ENCODE measurements at regions not wholly inside any gene's neighbourhood (a gene's known extent, or its start where the extent isn't known, plus 50 kb on each side); places are given as distances from the start of the nearest gene placed in this dataset.

DNA sequence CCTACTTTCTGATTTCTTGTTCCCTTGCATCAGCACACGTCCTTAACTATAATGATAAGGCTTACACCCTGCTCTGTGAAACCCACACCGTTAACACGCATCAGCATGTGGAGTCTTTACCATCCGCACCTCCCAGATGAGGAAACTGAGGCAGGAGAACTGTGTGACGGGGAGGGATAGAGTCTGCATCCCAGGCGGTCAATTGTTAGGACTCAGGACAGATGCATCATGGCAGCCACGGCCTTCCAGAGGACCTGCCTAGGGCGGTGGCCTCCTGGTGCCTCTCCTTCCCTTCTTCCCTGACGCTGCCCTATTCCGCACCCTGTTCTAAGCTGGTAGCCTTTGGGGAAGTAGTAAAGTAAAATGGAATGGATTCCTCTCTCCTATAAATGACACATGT lies 326.0 kb downstream of the TEX29 start:
- ChIA-PET CTCF (no interaction called here), POLR2A (no interaction called here)
- Mint-ChIP-seq H3K4me1 (no peaks in the 10 kb centered on the region), H3K9me3 (no peaks in the 10 kb centered on the region), H3K36me3 (no peaks in the 10 kb centered on the region), H3K4me3 (no peak overlapping the region), H3K27ac (no peak overlapping the region), H3K27me3 (peaks cover 13% of the 10 kb centered on the region in 2 donors)
- no peaks in the 10 kb centered on the region for H3K9me3 ChIP-seq
- H3K27ac ChIP-seq (ENCODE audit: low read length), result no peak overlapping the region
- 87% methylated on average over 6 of the region's 10 CpGs for WGBS (ENCODE audit: insufficient coverage)
- no peak for DNase-seq
- no peak for ATAC-seq (replicated peaks in 1 of 4)
- no peaks in the 10 kb centered on the region for H3K4me1 ChIP-seq (ENCODE audit: control insufficient read depth in 1 of 2, extremely low read depth in 1 of 2, insufficient read depth in 2 of 2, low read length in 2 of 2)
- peaks cover 0 to 5% of the 10 kb centered on the region in 2 experiments for H3K27me3 ChIP-seq (replicated peaks in 1 of 2; ENCODE audit: control insufficient read depth in 2 of 2, extremely low read depth in 1 of 2, insufficient read depth in 2 of 2, low read length in 1 of 2)
- H3K36me3 ChIP-seq (ENCODE audit: control insufficient read depth in 2 of 2, extremely low read depth in 1 of 2, insufficient read depth in 1 of 2, low read length in 1 of 2), result no peaks in the 10 kb centered on the region
- no peak overlapping the region for H3K4me3 ChIP-seq (ENCODE audit: control insufficient read depth in 1 of 2, extremely low read depth in 1 of 2, low read length in 1 of 2)

DNA sequence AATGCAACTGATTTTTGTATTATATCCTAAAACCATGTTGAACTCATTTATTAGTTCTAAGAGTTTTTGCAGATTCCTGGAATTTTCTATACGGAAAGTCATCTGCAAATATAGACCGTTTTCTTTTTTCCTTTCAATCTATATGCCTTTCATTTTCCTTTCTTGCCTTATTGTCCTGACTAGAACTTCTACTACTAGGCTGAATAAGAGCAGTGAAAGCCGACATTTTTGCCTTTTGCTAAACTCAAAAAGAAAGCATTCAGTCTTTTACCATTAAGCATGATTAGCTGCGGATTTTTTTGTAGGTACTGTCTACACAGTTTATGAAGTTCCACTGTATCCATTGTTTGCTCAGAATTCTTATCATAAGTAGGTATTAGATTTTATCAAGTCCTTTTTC lies 328.4 kb downstream of the TEX29 start:
- no peak for ATAC-seq (replicated peaks in 1 of 4)
- H3K4me3 Mint-ChIP-seq, result no peak overlapping the region
- no peaks in the 10 kb centered on the region for H3K36me3 ChIP-seq (ENCODE audit: control insufficient read depth in 2 of 2, extremely low read depth in 1 of 2, insufficient read depth in 1 of 2, low read length in 1 of 2)
- no peaks in the 10 kb centered on the region for H3K36me3 Mint-ChIP-seq
- H3K27me3 ChIP-seq (replicated peaks in 1 of 2; ENCODE audit: control insufficient read depth in 2 of 2, extremely low read depth in 1 of 2, insufficient read depth in 2 of 2, low read length in 1 of 2), result peaks cover 0 to 11% of the 10 kb centered on the region in 2 experiments
- H3K4me1 Mint-ChIP-seq, result no peaks in the 10 kb centered on the region
- no peaks in the 10 kb centered on the region for H3K9me3 Mint-ChIP-seq
- no peak for DNase-seq
- no peak overlapping the region for H3K27ac ChIP-seq (ENCODE audit: low read length)
- WGBS (ENCODE audit: insufficient coverage), result no CpG with 5 or more reads among the region's 4 CpGs
- ChIA-PET CTCF (no interaction called here), POLR2A (no interaction called here)
- H3K27ac Mint-ChIP-seq, result no peak overlapping the region
- no peaks in the 10 kb centered on the region for H3K9me3 ChIP-seq
- no peaks in the 10 kb centered on the region for H3K4me1 ChIP-seq (ENCODE audit: control insufficient read depth in 1 of 2, extremely low read depth in 1 of 2, insufficient read depth in 2 of 2, low read length in 2 of 2)
- H3K27me3 Mint-ChIP-seq, result peaks cover 15 to 25% of the 10 kb centered on the region in 2 donors
- H3K4me3 ChIP-seq (ENCODE audit: control insufficient read depth in 1 of 2, extremely low read depth in 1 of 2, low read length in 1 of 2), result no peak overlapping the region

DNA sequence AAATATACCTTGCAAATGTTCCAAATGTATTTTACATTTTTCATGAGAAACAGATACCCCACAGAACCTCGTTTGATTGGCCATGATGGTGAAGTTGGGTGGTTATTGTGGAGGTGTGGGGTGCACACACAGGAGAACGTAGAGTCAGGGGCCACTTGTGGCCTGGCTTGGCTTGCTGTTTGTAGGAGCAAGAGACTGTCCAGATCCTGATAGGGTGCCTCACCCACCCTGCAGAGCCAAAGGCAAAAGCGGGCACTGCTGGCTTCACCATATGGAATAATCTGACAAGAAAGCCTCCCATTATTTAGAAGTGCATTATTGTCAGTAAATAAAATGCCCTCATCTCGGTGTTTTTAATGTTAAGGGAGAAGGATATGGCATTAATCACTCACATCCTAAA lies 330.2 kb downstream of the TEX29 start:
- WGBS (ENCODE audit: insufficient coverage), result no CpG with 5 or more reads among the region's 4 CpGs
- Histone ChIP-seq H3K9me3 (no peaks in the 10 kb centered on the region), H3K4me1 (ENCODE audit: control insufficient read depth in 1 of 2, extremely low read depth in 1 of 2, insufficient read depth in 2 of 2, low read length in 2 of 2) (no peaks in the 10 kb centered on the region), H3K4me3 (ENCODE audit: control insufficient read depth in 1 of 2, extremely low read depth in 1 of 2, low read length in 1 of 2) (no peak overlapping the region), H3K27ac (ENCODE audit: low read length) (no peak overlapping the region), H3K36me3 (ENCODE audit: control insufficient read depth in 2 of 2, extremely low read depth in 1 of 2, insufficient read depth in 1 of 2, low read length in 1 of 2) (no peaks in the 10 kb centered on the region), H3K27me3 (replicated peaks in 1 of 2; ENCODE audit: control insufficient read depth in 2 of 2, extremely low read depth in 1 of 2, insufficient read depth in 2 of 2, low read length in 1 of 2) (peaks cover 0 to 11% of the 10 kb centered on the region in 2 experiments)
- POLR2A ChIA-PET, result no interaction called here
- DNase-seq (no peak), ATAC-seq (replicated peaks in 1 of 4) (no peak)
- Mint-ChIP-seq H3K9me3 (no peaks in the 10 kb centered on the region), H3K27me3 (peaks cover 15 to 37% of the 10 kb centered on the region in 2 donors), H3K36me3 (no peaks in the 10 kb centered on the region), H3K27ac (no peak overlapping the region), H3K4me1 (no peaks in the 10 kb centered on the region), H3K4me3 (no peak overlapping the region)
- CTCF ChIA-PET, result no interaction called here

DNA sequence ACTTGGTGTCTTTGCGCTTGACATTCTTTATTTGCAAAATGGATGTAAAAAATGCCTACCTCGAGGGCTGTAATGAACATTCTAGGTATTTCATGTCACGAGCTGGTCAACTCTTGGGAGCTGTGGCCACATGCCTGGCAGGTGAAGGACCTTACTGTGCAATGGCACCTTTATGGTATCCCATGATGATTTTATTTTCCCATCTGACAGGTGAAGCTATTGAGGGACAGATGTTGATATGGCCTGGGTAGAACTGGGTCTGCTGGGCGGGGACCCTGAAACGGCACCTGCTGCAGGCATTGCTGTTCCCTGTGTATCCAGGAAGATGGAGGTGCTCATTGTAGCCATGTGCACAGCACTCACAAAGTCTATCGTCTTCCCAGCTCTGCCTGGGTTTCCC lies 332.2 kb downstream of the TEX29 start:
- Mint-ChIP-seq H3K27me3 (peaks cover 15 to 37% of the 10 kb centered on the region in 2 donors), H3K4me1 (no peaks in the 10 kb centered on the region), H3K36me3 (no peaks in the 10 kb centered on the region), H3K9me3 (no peaks in the 10 kb centered on the region), H3K4me3 (no peak overlapping the region), H3K27ac (no peak overlapping the region)
- ChIA-PET CTCF (no interaction called here), POLR2A (no interaction called here)
- DNase-seq, result no peak
- Histone ChIP-seq H3K27ac (ENCODE audit: low read length) (no peak overlapping the region), H3K4me3 (ENCODE audit: control insufficient read depth in 1 of 2, extremely low read depth in 1 of 2, low read length in 1 of 2) (no peak overlapping the region), H3K36me3 (ENCODE audit: control insufficient read depth in 2 of 2, extremely low read depth in 1 of 2, insufficient read depth in 1 of 2, low read length in 1 of 2) (no peaks in the 10 kb centered on the region), H3K9me3 (no peaks in the 10 kb centered on the region), H3K27me3 (replicated peaks in 1 of 2; ENCODE audit: control insufficient read depth in 2 of 2, extremely low read depth in 1 of 2, insufficient read depth in 2 of 2, low read length in 1 of 2) (peaks cover 0 to 6% of the 10 kb centered on the region in 2 experiments), H3K4me1 (ENCODE audit: control insufficient read depth in 1 of 2, extremely low read depth in 1 of 2, insufficient read depth in 2 of 2, low read length in 2 of 2) (no peaks in the 10 kb centered on the region)
- WGBS (ENCODE audit: insufficient coverage), result 85% methylated on average over 5 of the region's 6 CpGs
- no peak for ATAC-seq (replicated peaks in 1 of 4)

DNA sequence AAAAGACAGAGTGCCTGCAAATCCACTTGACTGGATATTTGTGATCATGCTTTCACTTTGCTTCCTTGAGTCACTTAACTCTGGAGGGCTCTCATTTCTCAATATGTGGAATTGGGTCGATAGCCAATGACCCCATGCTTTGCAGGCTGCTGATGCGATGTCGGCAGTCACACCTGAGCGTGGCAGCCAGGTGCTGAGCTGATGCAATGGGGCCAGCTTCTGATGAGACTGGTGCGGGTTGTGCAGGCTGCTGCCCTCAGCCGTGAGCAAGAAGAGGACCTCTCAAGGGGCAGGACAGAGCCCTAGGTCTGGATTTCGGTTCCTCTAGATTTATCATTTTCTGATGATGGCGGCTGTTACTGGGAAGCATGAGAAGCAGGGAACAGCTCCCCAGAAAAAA lies 334.1 kb downstream of the TEX29 start:
- no peak for ATAC-seq (replicated peaks in 1 of 4)
- no peak for DNase-seq
- no peaks in the 10 kb centered on the region for H3K4me1 Mint-ChIP-seq
- H3K27me3 ChIP-seq (replicated peaks in 1 of 2; ENCODE audit: control insufficient read depth in 2 of 2, extremely low read depth in 1 of 2, insufficient read depth in 2 of 2, low read length in 1 of 2), result peaks cover 0 to 6% of the 10 kb centered on the region in 2 experiments
- no peaks in the 10 kb centered on the region for H3K9me3 Mint-ChIP-seq
- H3K27ac ChIP-seq (ENCODE audit: low read length), result no peak overlapping the region
- no peaks in the 10 kb centered on the region for H3K36me3 Mint-ChIP-seq
- no peak overlapping the region for H3K4me3 ChIP-seq (ENCODE audit: control insufficient read depth in 1 of 2, extremely low read depth in 1 of 2, low read length in 1 of 2)
- no peaks in the 10 kb centered on the region for H3K4me1 ChIP-seq (ENCODE audit: control insufficient read depth in 1 of 2, extremely low read depth in 1 of 2, insufficient read depth in 2 of 2, low read length in 2 of 2)
- CTCF ChIA-PET, result interaction anchor here in 1 of 2 donors (0.6 kb wide), 1 partner anchor 119 kb away, joined by 3 read pairs; no protein-coding TSS in a partner anchor
- no peaks in the 10 kb centered on the region for H3K36me3 ChIP-seq (ENCODE audit: control insufficient read depth in 2 of 2, extremely low read depth in 1 of 2, insufficient read depth in 1 of 2, low read length in 1 of 2)
- POLR2A ChIA-PET, result no interaction called here
- 84% methylated on average over 7 of the region's 8 CpGs for WGBS (ENCODE audit: insufficient coverage)
- peaks cover 15 to 37% of the 10 kb centered on the region in 2 donors for H3K27me3 Mint-ChIP-seq
- H3K4me3 Mint-ChIP-seq, result no peak overlapping the region
- no peak overlapping the region for H3K27ac Mint-ChIP-seq
- H3K9me3 ChIP-seq, result no peaks in the 10 kb centered on the region

DNA sequence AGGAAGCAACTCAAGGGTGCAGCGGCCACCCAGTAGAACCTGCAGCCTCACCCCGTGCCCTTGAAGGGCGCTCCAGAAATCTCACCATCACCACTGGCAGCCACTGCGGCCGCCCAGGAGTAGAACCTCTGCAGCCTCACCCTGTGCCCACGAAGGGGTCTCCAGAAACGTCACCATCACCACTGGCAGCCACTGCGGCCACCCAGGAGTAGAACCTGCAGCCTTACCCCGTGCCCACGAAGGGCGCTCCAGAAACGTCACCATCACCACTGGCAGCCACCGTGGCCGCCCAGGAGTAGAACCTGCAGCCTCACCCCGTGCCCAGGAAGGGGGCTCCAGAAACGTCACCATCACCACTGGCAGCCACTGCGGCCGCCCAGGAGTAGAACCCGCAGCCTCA lies 336.0 kb downstream of the TEX29 start:
- H3K27me3 ChIP-seq (replicated peaks in 1 of 2; ENCODE audit: control insufficient read depth in 2 of 2, extremely low read depth in 1 of 2, insufficient read depth in 2 of 2, low read length in 1 of 2), result peaks cover 0 to 6% of the 10 kb centered on the region in 2 experiments
- no peak for ATAC-seq (replicated peaks in 1 of 4)
- Mint-ChIP-seq H3K36me3 (no peaks in the 10 kb centered on the region), H3K27ac (no peak overlapping the region), H3K4me3 (no peak overlapping the region), H3K9me3 (no peaks in the 10 kb centered on the region), H3K4me1 (no peaks in the 10 kb centered on the region), H3K27me3 (peaks cover 2 to 24% of the 10 kb centered on the region in 2 donors)
- 75% methylated on average over 17 of the region's 19 CpGs for WGBS (ENCODE audit: insufficient coverage)
- H3K9me3 ChIP-seq, result no peaks in the 10 kb centered on the region
- H3K27ac ChIP-seq (ENCODE audit: low read length), result no peak overlapping the region
- H3K36me3 ChIP-seq (ENCODE audit: control insufficient read depth in 2 of 2, extremely low read depth in 1 of 2, insufficient read depth in 1 of 2, low read length in 1 of 2), result no peaks in the 10 kb centered on the region
- ChIA-PET POLR2A (no interaction called here), CTCF (no interaction called here)
- DNase-seq, result no peak
- no peaks in the 10 kb centered on the region for H3K4me1 ChIP-seq (ENCODE audit: control insufficient read depth in 1 of 2, extremely low read depth in 1 of 2, insufficient read depth in 2 of 2, low read length in 2 of 2)
- H3K4me3 ChIP-seq (ENCODE audit: control insufficient read depth in 1 of 2, extremely low read depth in 1 of 2, low read length in 1 of 2), result no peak overlapping the region

DNA sequence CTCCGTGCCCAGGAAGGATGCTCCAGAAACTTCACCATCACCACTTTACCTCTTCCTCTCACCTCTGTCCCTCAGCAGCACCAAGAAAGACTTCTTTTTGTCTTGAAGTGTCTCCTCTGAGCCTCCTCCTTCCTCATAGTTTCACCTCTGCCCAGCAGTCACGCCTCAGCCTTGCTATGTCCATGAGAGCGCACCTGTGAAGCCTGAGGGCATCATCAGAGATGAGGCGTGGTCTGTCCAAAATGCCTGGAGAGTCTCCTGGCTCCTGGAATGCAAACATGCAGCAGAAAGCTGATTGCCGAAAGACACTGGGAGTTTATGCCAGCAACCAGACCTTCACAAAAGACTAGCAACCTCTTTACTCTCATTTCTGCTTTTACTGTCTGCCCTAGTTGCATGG lies 336.6 kb downstream of the TEX29 start:
- H3K27me3 Mint-ChIP-seq, result peaks cover 0 to 24% of the 10 kb centered on the region in 2 donors
- Histone ChIP-seq H3K27ac (ENCODE audit: low read length) (no peak overlapping the region), H3K4me3 (ENCODE audit: control insufficient read depth in 1 of 2, extremely low read depth in 1 of 2, low read length in 1 of 2) (no peak overlapping the region), H3K27me3 (replicated peaks in 1 of 2; ENCODE audit: control insufficient read depth in 2 of 2, extremely low read depth in 1 of 2, insufficient read depth in 2 of 2, low read length in 1 of 2) (peaks cover 0 to 3% of the 10 kb centered on the region in 2 experiments), H3K4me1 (ENCODE audit: control insufficient read depth in 1 of 2, extremely low read depth in 1 of 2, insufficient read depth in 2 of 2, low read length in 2 of 2) (no peaks in the 10 kb centered on the region), H3K36me3 (ENCODE audit: control insufficient read depth in 2 of 2, extremely low read depth in 1 of 2, insufficient read depth in 1 of 2, low read length in 1 of 2) (no peaks in the 10 kb centered on the region), H3K9me3 (no peaks in the 10 kb centered on the region)
- CTCF ChIA-PET, result no interaction called here
- H3K4me1 Mint-ChIP-seq, result no peaks in the 10 kb centered on the region
- POLR2A ChIA-PET, result no interaction called here
- H3K9me3 Mint-ChIP-seq, result no peaks in the 10 kb centered on the region
- H3K36me3 Mint-ChIP-seq, result no peaks in the 10 kb centered on the region
- no peak overlapping the region for H3K27ac Mint-ChIP-seq
- no peak for ATAC-seq (replicated peaks in 1 of 4)
- no peak for DNase-seq
- no peak overlapping the region for H3K4me3 Mint-ChIP-seq
- 84% methylated on average over 5 of the region's 5 CpGs for WGBS (ENCODE audit: insufficient coverage)
